ENCODE measurements at regions not wholly inside any gene's neighbourhood (a gene's known extent, or its start where the extent isn't known, plus 50 kb on each side); places are given as distances from the start of the nearest gene placed in this dataset.

DNA sequence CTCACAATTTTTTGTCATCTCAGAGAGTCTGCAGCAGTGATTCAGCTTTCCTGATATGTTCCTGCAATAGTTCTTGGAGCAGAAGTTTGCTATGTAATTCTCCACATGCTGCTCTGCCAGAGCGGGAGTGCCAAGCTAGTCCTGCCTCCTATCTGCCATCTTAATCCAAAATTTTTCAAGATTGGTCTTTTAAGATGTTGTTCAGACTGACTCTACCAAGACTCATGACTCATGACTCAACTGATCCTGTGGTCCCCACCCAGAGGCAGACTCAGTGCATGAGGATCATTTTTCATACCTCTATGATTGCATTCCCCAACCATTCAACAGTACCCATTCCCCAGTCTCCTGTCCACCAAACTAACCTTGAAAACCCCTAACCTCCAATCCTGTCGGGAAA lies 470.8 kb downstream of the INHBA start:
- no peak overlapping the region for H3K27ac ChIP-seq (ENCODE audit: low read length)
- no peaks in the 10 kb centered on the region for H3K27me3 ChIP-seq (ENCODE audit: control insufficient read depth, insufficient read depth, low read length)
- DNase-seq: no peak
- WGBS (ENCODE audit: insufficient coverage): 100% methylated on average over 1 of the region's 2 CpGs
- no peak overlapping the region for H3K4me3 ChIP-seq (ENCODE audit: low read length)
- H3K4me1 ChIP-seq (ENCODE audit: control insufficient read depth, insufficient read depth, low read length): no peaks in the 10 kb centered on the region
- peaks cover 4% of the 10 kb centered on the region for H3K9me3 ChIP-seq (replicated peaks; ENCODE audit: control insufficient read depth, low read depth, low read length)
- no peaks in the 10 kb centered on the region for H3K36me3 ChIP-seq (ENCODE audit: control insufficient read depth, insufficient read depth, low read length)

GRCh38 chr7:41224063-41224763 lies 478.7 kb downstream of the INHBA start:
- H3K36me3 ChIP-seq (ENCODE audit: control insufficient read depth, insufficient read depth, low read length): no peaks in the 10 kb centered on the region
- no peak for DNase-seq
- H3K9me3 ChIP-seq (replicated peaks; ENCODE audit: control insufficient read depth, low read depth, low read length): no peaks in the 10 kb centered on the region
- no peak overlapping the region for H3K27ac ChIP-seq (ENCODE audit: low read length)
- no peaks in the 10 kb centered on the region for H3K4me1 ChIP-seq (ENCODE audit: control insufficient read depth, insufficient read depth, low read length)
- 71% methylated on average over 3 of the region's 6 CpGs for WGBS (ENCODE audit: insufficient coverage)
- no peak overlapping the region for H3K4me3 ChIP-seq (ENCODE audit: low read length)
- no peaks in the 10 kb centered on the region for H3K27me3 ChIP-seq (ENCODE audit: control insufficient read depth, insufficient read depth, low read length)

GRCh38 chr7:41222746-41223145 lies 480.1 kb downstream of the INHBA start:
- H3K4me1 ChIP-seq (ENCODE audit: control insufficient read depth, insufficient read depth, low read length): no peaks in the 10 kb centered on the region
- no peak overlapping the region for H3K4me3 ChIP-seq (ENCODE audit: low read length)
- no peaks in the 10 kb centered on the region for H3K27me3 ChIP-seq (ENCODE audit: control insufficient read depth, insufficient read depth, low read length)
- H3K36me3 ChIP-seq (ENCODE audit: control insufficient read depth, insufficient read depth, low read length): no peaks in the 10 kb centered on the region
- no peaks in the 10 kb centered on the region for H3K9me3 ChIP-seq (replicated peaks; ENCODE audit: control insufficient read depth, low read depth, low read length)
- 93% methylated on average over 2 of the region's 3 CpGs for WGBS (ENCODE audit: insufficient coverage)
- no peak for DNase-seq
- no peak overlapping the region for H3K27ac ChIP-seq (ENCODE audit: low read length)

DNA sequence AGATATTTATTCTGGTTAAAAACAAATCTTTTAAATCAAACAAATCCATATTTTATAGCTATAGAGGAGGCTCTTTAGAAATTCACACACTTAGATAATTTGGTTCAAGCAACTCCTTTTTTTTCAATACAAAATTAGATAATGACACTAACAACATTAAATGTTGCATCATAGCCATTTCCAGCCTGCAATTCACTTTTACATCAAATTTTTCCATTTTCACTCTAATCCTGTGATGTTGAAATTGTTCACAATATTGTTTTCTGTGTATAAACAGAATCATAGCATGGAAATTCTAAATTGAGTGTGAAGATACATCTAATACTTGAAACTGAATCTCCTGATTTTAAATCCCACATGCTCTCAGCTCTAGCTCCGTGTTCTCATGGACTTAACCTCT lies 482.6 kb downstream of the INHBA start:
- no peak overlapping the region for H3K4me3 ChIP-seq (ENCODE audit: low read length)
- no CpG with 5 or more reads among the region's 1 CpG for WGBS (ENCODE audit: insufficient coverage)
- no peak overlapping the region for H3K27ac ChIP-seq (ENCODE audit: low read length)
- H3K36me3 ChIP-seq (ENCODE audit: control insufficient read depth, insufficient read depth, low read length): no peaks in the 10 kb centered on the region
- no peaks in the 10 kb centered on the region for H3K9me3 ChIP-seq (replicated peaks; ENCODE audit: control insufficient read depth, low read depth, low read length)
- DNase-seq: no peak
- no peaks in the 10 kb centered on the region for H3K4me1 ChIP-seq (ENCODE audit: control insufficient read depth, insufficient read depth, low read length)
- no peaks in the 10 kb centered on the region for H3K27me3 ChIP-seq (ENCODE audit: control insufficient read depth, insufficient read depth, low read length)

DNA sequence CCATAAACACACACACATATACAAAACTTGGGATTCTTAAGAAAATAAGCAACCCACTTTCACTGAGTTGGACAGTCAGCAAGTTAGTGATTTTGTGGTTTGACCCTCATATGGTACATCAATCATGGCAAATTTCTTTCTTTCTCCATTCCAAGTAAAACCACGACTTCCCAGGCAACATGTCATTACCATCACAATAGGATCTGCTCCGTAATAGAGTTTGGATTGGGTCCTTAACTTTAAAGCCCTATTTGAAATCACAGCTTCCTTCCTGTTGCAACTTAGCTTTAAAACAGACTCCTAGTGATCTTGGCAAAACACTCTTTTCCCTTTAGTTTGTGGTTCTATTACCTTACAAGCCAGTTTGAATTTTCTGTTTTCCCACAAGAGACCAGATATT lies 483.6 kb downstream of the INHBA start:
- Histone ChIP-seq H3K9me3 (replicated peaks; ENCODE audit: control insufficient read depth, low read depth, low read length) (no peaks in the 10 kb centered on the region), H3K27ac (ENCODE audit: low read length) (no peak overlapping the region), H3K4me1 (ENCODE audit: control insufficient read depth, insufficient read depth, low read length) (no peaks in the 10 kb centered on the region), H3K36me3 (ENCODE audit: control insufficient read depth, insufficient read depth, low read length) (no peaks in the 10 kb centered on the region), H3K4me3 (ENCODE audit: low read length) (no peak overlapping the region), H3K27me3 (ENCODE audit: control insufficient read depth, insufficient read depth, low read length) (no peaks in the 10 kb centered on the region)
- peak; percentile 57 for DNase-seq
- no CpG with 5 or more reads among the region's 2 CpGs for WGBS (ENCODE audit: insufficient coverage)

GRCh38 chr7:41217306-41217705 lies 485.6 kb downstream of the INHBA start:
- no peaks in the 10 kb centered on the region for H3K9me3 ChIP-seq (replicated peaks; ENCODE audit: control insufficient read depth, low read depth, low read length)
- H3K27me3 ChIP-seq (ENCODE audit: control insufficient read depth, insufficient read depth, low read length): no peaks in the 10 kb centered on the region
- H3K36me3 ChIP-seq (ENCODE audit: control insufficient read depth, insufficient read depth, low read length): no peaks in the 10 kb centered on the region
- no peak overlapping the region for H3K4me3 ChIP-seq (ENCODE audit: low read length)
- H3K27ac ChIP-seq (ENCODE audit: low read length): no peak overlapping the region
- H3K4me1 ChIP-seq (ENCODE audit: control insufficient read depth, insufficient read depth, low read length): no peaks in the 10 kb centered on the region
- no peak for DNase-seq
- WGBS (ENCODE audit: insufficient coverage): 77% methylated on average over 3 of the region's 3 CpGs

DNA sequence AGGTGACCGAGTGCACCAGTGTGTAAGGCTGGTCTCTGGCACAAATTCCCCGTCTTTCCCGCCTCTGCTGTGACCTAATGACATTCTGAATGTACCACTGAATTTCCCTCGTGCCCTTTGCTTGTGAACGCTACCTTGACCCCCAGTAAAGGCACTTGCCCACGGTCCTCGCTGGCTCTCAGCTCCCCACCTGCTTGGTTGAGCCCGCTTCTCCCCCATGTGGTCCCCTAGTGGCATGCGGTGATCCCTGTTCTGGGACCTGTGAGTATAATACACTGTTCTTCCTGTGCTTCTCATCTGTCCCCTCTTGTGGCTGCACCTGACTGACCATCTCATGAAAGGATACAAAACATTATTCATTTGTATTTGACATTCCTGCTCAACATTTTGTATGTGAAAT lies 495.7 kb downstream of the INHBA start:
- WGBS (ENCODE audit: insufficient coverage): 68% methylated on average over 9 of the region's 9 CpGs
- no peak for DNase-seq
- no peaks in the 10 kb centered on the region for H3K27me3 ChIP-seq (ENCODE audit: control insufficient read depth, insufficient read depth, low read length)
- no peak overlapping the region for H3K4me3 ChIP-seq (ENCODE audit: low read length)
- H3K27ac ChIP-seq (ENCODE audit: low read length): no peak overlapping the region
- H3K4me1 ChIP-seq (ENCODE audit: control insufficient read depth, insufficient read depth, low read length): no peaks in the 10 kb centered on the region
- H3K36me3 ChIP-seq (ENCODE audit: control insufficient read depth, insufficient read depth, low read length): no peaks in the 10 kb centered on the region
- no peaks in the 10 kb centered on the region for H3K9me3 ChIP-seq (replicated peaks; ENCODE audit: control insufficient read depth, low read depth, low read length)

GRCh38 chr7:41206267-41206666 lies 496.6 kb downstream of the INHBA start:
- H3K36me3 ChIP-seq (ENCODE audit: control insufficient read depth, insufficient read depth, low read length): no peaks in the 10 kb centered on the region
- H3K4me1 ChIP-seq (ENCODE audit: control insufficient read depth, insufficient read depth, low read length): no peaks in the 10 kb centered on the region
- H3K27me3 ChIP-seq (ENCODE audit: control insufficient read depth, insufficient read depth, low read length): no peaks in the 10 kb centered on the region
- H3K4me3 ChIP-seq (ENCODE audit: low read length): no peak overlapping the region
- DNase-seq: no peak
- no CpG with 5 or more reads among the region's 2 CpGs for WGBS (ENCODE audit: insufficient coverage)
- H3K27ac ChIP-seq (ENCODE audit: low read length): no peak overlapping the region
- no peaks in the 10 kb centered on the region for H3K9me3 ChIP-seq (replicated peaks; ENCODE audit: control insufficient read depth, low read depth, low read length)

- no peak for DNase-seq
- WGBS (ENCODE audit: insufficient coverage): no CpG with 5 or more reads among the region's 2 CpGs
- no peaks in the 10 kb centered on the region for H3K36me3 ChIP-seq (ENCODE audit: control insufficient read depth, insufficient read depth, low read length)
- no peak overlapping the region for H3K4me3 ChIP-seq (ENCODE audit: low read length)
- H3K27me3 ChIP-seq (ENCODE audit: control insufficient read depth, insufficient read depth, low read length): no peaks in the 10 kb centered on the region
- H3K27ac ChIP-seq (ENCODE audit: low read length): no peak overlapping the region
- no peaks in the 10 kb centered on the region for H3K9me3 ChIP-seq (replicated peaks; ENCODE audit: control insufficient read depth, low read depth, low read length)
- no peaks in the 10 kb centered on the region for H3K4me1 ChIP-seq (ENCODE audit: control insufficient read depth, insufficient read depth, low read length)
These were observed 497.3 kb downstream of the INHBA start for GRCh38 chr7:41205600-41205999.

DNA sequence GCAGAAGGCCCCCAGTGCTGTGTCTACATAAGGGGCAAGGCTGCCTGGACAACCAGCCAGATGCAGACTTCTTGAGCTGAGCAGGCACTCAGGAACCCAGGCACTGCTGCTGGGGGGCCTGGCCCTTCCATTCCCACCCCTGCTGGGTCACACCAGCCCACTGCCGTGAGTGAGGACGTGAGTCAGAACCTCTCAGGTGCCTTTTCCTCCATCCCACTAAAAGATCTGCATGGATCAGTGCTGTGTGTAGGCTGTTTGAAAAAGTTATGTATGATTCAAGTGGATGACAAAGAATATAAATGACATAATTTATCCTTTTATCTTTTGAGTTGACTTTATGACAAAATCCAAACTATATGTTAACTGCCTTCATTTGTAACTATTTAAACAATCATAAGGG lies 499.3 kb downstream of the INHBA start:
- no CpG with 5 or more reads among the region's 2 CpGs for WGBS (ENCODE audit: insufficient coverage)
- no peaks in the 10 kb centered on the region for H3K36me3 ChIP-seq (ENCODE audit: control insufficient read depth, insufficient read depth, low read length)
- no peaks in the 10 kb centered on the region for H3K9me3 ChIP-seq (replicated peaks; ENCODE audit: control insufficient read depth, low read depth, low read length)
- no peak overlapping the region for H3K4me3 ChIP-seq (ENCODE audit: low read length)
- no peak overlapping the region for H3K27ac ChIP-seq (ENCODE audit: low read length)
- DNase-seq: no peak
- no peaks in the 10 kb centered on the region for H3K4me1 ChIP-seq (ENCODE audit: control insufficient read depth, insufficient read depth, low read length)
- no peaks in the 10 kb centered on the region for H3K27me3 ChIP-seq (ENCODE audit: control insufficient read depth, insufficient read depth, low read length)

DNA sequence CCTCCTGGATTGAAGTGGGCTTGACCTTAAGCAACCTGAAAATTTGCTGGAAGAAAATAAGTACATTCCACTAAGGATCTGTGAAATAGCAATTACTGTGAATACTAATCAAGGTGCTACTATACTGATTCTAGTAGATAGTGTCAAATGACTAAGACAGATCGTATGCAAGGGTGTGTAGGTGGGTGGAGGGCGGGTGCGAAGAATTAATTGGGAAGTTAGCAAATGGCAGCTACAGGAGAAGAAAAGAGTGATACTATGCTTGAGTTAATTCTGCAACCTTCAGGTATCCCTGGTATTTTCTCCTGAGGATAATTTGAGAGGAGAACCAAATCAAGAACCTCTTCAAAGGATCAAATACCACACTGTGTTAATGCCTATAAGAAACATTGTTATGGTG lies 501.9 kb downstream of the INHBA start:
- no peak overlapping the region for H3K4me3 ChIP-seq (ENCODE audit: low read length)
- H3K27me3 ChIP-seq (ENCODE audit: control insufficient read depth, insufficient read depth, low read length): no peaks in the 10 kb centered on the region
- DNase-seq: no peak
- H3K9me3 ChIP-seq (replicated peaks; ENCODE audit: control insufficient read depth, low read depth, low read length): no peaks in the 10 kb centered on the region
- no peak overlapping the region for H3K27ac ChIP-seq (ENCODE audit: low read length)
- H3K4me1 ChIP-seq (ENCODE audit: control insufficient read depth, insufficient read depth, low read length): no peaks in the 10 kb centered on the region
- no peaks in the 10 kb centered on the region for H3K36me3 ChIP-seq (ENCODE audit: control insufficient read depth, insufficient read depth, low read length)
- WGBS (ENCODE audit: insufficient coverage): 79% methylated on average over 3 of the region's 3 CpGs

Data from muscle of leg (tissue), 3 donors.